ENCODE measurements at regions not wholly inside any gene's neighbourhood (a gene's known extent, or its start where the extent isn't known, plus 50 kb on each side); places are given as distances from the start of the nearest gene placed in this dataset.

- H3K4me3 ChIP-seq (ENCODE audit: control insufficient read depth, low read depth, low read length), result no peak overlapping the region
- DNase-seq (ENCODE audit: low read depth), result no peak
- no peak for TF ChIP-seq CTCF (IDR thresholded peaks at IDR 0.05; ENCODE audit: control insufficient read depth, insufficient read depth, low read depth, low read length, missing control alignments)
Observed at GRCh38 chr5:174180639-174181038, 135.1 kb downstream of the NSG2 start.

GRCh38 chr5:174182111-174182510 lies 136.6 kb downstream of the NSG2 start:
- no peak overlapping the region for H3K4me3 ChIP-seq (ENCODE audit: control insufficient read depth, low read depth, low read length)
- DNase-seq (ENCODE audit: low read depth), result no peak
- no peak for TF ChIP-seq CTCF (IDR thresholded peaks at IDR 0.05; ENCODE audit: control insufficient read depth, insufficient read depth, low read depth, low read length, missing control alignments)

- no peak for DNase-seq (ENCODE audit: low read depth)
- no peak for TF ChIP-seq CTCF (IDR thresholded peaks at IDR 0.05; ENCODE audit: control insufficient read depth, insufficient read depth, low read depth, low read length, missing control alignments)
- H3K4me3 ChIP-seq (ENCODE audit: control insufficient read depth, low read depth, low read length), result no peak overlapping the region
Observed at GRCh38 chr5:174183701-174184100, 138.2 kb downstream of the NSG2 start.

GRCh38 chr5:174185506-174185905 lies 140.0 kb downstream of the NSG2 start:
- H3K4me3 ChIP-seq (ENCODE audit: control insufficient read depth, low read depth, low read length), result no peak overlapping the region
- no peak for TF ChIP-seq CTCF (IDR thresholded peaks at IDR 0.05; ENCODE audit: control insufficient read depth, insufficient read depth, low read depth, low read length, missing control alignments)
- DNase-seq (ENCODE audit: low read depth), result no peak

GRCh38 chr5:174186096-174186695 lies 140.7 kb downstream of the NSG2 start:
- H3K4me3 ChIP-seq (ENCODE audit: control insufficient read depth, low read depth, low read length), result no peak overlapping the region
- no peak for TF ChIP-seq CTCF (IDR thresholded peaks at IDR 0.05; ENCODE audit: control insufficient read depth, insufficient read depth, low read depth, low read length, missing control alignments)
- DNase-seq (ENCODE audit: low read depth), result no peak

- no peak for TF ChIP-seq CTCF (IDR thresholded peaks at IDR 0.05; ENCODE audit: control insufficient read depth, insufficient read depth, low read depth, low read length, missing control alignments)
- H3K4me3 ChIP-seq (ENCODE audit: control insufficient read depth, low read depth, low read length), result no peak overlapping the region
- DNase-seq (ENCODE audit: low read depth), result no peak
Observed at GRCh38 chr5:174187001-174187400, 141.5 kb downstream of the NSG2 start.

GRCh38 chr5:174187481-174187880 lies 142.0 kb downstream of the NSG2 start:
- TF ChIP-seq CTCF (IDR thresholded peaks at IDR 0.05; ENCODE audit: control insufficient read depth, insufficient read depth, low read depth, low read length, missing control alignments), result no peak
- H3K4me3 ChIP-seq (ENCODE audit: control insufficient read depth, low read depth, low read length), result no peak overlapping the region
- DNase-seq (ENCODE audit: low read depth), result no peak

Measured in AG09309 (cell line).